WTC11 (cell line): ENCODE measurements at regions not wholly inside any gene's neighbourhood (a gene's known extent, or its start where the extent isn't known, plus 50 kb on each side); places are given as distances from the start of the nearest gene placed in this dataset.

Source experiments
- CBFB ChIP-seq: sonication (generic); formaldehyde crosslinking; IDR thresholded peaks from 2 replicates; pipeline ENCODE4 v1.8.1; 2022; ENCODE audit warnings: mild to moderate bottlenecking, low read depth, missing genetic modification reagents
- NR1H2 ChIP-seq: sonication (generic); formaldehyde crosslinking; IDR thresholded peaks from 2 replicates; pipeline ENCODE4 v1.9.0; 2021; ENCODE audit warnings: mild to moderate bottlenecking, moderate library complexity, missing genetic modification reagents
- SP1 ChIP-seq: sonication (generic); formaldehyde crosslinking; conservative IDR thresholded peaks from 2 replicates; pipeline ENCODE4 v1.8.1; 2022; ENCODE audit warnings: missing genetic modification reagents
- ZBTB21 ChIP-seq: sonication (generic); formaldehyde crosslinking; IDR thresholded peaks from 2 replicates; pipeline ENCODE4 v1.8.1; 2023; ENCODE audit warnings: mild to moderate bottlenecking, missing genetic modification reagents, borderline replicate concordance
- TF ChIP-seq, protein P1 (sequence below): fragments of 200-600 bp; IDR thresholded peaks from 2 replicates; pipeline ENCODE4 v1.8.0; 2022; ENCODE audit warnings: antibody characterized with exemption
- TF ChIP-seq, protein P2 (sequence below): sonication (generic); formaldehyde crosslinking; IDR thresholded peaks from 2 replicates; pipeline ENCODE4 v1.8.0; 2022; ENCODE audit warnings: mild to moderate bottlenecking, missing genetic modification reagents

DNA sequence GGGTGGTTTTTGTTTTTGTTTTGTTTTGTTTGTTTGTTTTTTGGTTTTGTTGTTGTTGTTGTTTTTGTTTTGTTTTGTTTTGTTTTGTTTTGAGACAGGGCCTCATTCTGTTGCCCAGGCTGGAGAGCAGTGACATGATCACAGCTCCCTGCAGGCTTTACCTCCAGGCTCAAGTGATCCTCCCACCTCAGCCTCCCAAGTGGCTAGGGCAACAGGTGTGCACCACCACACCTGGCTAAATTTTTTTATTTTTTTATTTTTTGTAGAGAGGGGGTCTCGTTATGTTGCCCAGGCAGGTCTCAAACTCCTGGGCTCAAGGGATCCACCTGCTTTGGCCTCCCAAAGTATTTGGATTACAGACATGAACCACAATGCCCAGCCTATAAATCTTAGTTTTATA, 115.9 kb upstream of the NFE2L3 start:
- no peak for TF ChIP-seq CBFB (CRISPR knock-in tag)
- TF ChIP-seq SP1 (CRISPR knock-in tag) = no peak
- TF ChIP-seq ZBTB21 = no peak
- TF ChIP-seq, protein P1, sequence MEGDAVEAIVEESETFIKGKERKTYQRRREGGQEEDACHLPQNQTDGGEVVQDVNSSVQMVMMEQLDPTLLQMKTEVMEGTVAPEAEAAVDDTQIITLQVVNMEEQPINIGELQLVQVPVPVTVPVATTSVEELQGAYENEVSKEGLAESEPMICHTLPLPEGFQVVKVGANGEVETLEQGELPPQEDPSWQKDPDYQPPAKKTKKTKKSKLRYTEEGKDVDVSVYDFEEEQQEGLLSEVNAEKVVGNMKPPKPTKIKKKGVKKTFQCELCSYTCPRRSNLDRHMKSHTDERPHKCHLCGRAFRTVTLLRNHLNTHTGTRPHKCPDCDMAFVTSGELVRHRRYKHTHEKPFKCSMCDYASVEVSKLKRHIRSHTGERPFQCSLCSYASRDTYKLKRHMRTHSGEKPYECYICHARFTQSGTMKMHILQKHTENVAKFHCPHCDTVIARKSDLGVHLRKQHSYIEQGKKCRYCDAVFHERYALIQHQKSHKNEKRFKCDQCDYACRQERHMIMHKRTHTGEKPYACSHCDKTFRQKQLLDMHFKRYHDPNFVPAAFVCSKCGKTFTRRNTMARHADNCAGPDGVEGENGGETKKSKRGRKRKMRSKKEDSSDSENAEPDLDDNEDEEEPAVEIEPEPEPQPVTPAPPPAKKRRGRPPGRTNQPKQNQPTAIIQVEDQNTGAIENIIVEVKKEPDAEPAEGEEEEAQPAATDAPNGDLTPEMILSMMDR = no peak
- TF ChIP-seq, protein P2, sequence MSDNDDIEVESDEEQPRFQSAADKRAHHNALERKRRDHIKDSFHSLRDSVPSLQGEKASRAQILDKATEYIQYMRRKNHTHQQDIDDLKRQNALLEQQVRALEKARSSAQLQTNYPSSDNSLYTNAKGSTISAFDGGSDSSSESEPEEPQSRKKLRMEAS = no peak
- TF ChIP-seq NR1H2 = no peak
